LNCAP (cell line): ENCODE measurements at regions not wholly inside any gene's neighbourhood (a gene's known extent, or its start where the extent isn't known, plus 50 kb on each side); places are given as distances from the start of the nearest gene placed in this dataset.

Source experiments
- TF ChIP-seq, protein P1 (sequence below): fragments of 450-650 bp; IDR thresholded peaks from 2 replicates; pipeline ENCODE4 v1.5.1; 2017; ENCODE audit warnings: mild to moderate bottlenecking

DNA sequence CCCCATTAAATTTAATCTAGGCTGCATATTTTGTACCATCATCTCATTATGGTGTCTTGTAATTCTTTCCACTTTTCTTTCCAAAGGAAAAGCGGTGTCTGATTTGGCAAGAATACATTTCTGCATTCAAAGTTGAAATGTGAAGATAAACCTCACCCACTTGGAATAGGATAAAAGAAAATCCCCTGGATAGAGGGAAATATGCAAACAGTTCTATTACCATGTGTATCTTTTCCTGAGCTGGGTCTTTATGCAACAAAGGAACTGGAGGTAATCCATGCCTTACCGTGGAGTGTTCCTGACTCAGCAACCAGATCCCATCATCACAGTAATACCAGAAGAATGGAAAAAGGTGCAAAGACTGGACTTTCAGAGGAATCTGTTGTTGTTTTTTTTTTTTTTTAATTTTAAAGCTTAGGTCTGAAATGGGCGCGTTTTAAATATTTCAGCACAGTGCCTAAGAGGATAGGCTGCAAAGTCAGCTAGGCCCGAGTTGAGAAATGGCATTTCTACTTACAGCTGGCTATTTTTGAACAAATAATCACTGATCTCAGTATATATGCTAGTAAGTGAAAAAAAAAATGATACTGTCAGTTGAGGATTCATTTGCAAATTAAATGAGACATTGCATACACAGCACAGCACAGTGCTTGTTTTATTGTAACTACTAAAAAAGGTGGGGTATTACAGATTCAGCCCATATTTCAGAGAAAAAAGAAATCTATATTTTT, 55.5 kb upstream of the ADAMTS9 start:
- TF ChIP-seq, protein P1, sequence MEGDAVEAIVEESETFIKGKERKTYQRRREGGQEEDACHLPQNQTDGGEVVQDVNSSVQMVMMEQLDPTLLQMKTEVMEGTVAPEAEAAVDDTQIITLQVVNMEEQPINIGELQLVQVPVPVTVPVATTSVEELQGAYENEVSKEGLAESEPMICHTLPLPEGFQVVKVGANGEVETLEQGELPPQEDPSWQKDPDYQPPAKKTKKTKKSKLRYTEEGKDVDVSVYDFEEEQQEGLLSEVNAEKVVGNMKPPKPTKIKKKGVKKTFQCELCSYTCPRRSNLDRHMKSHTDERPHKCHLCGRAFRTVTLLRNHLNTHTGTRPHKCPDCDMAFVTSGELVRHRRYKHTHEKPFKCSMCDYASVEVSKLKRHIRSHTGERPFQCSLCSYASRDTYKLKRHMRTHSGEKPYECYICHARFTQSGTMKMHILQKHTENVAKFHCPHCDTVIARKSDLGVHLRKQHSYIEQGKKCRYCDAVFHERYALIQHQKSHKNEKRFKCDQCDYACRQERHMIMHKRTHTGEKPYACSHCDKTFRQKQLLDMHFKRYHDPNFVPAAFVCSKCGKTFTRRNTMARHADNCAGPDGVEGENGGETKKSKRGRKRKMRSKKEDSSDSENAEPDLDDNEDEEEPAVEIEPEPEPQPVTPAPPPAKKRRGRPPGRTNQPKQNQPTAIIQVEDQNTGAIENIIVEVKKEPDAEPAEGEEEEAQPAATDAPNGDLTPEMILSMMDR = no peak

- TF ChIP-seq, protein P1 = no peak
These were observed 53.5 kb upstream of the ADAMTS9 start for GRCh38 chr3:64741341-64741740.

- TF ChIP-seq, protein P1 = no peak
These were observed 52.3 kb upstream of the ADAMTS9 start for GRCh38 chr3:64739971-64740631.
